Endothelial cell of umbilical vein (primary cell): ENCODE measurements at regions not wholly inside any gene's neighbourhood (a gene's known extent, or its start where the extent isn't known, plus 50 kb on each side); places are given as distances from the start of the nearest gene placed in this dataset.

ENCODE experiments used
- BruUV-seq: library from RNA; stranded (reverse); fragments of 400-500 nt; replicated peaks from 2 replicates; lab custom pipeline; 2021; lab: Mats Ljungman, UMichigan
- CTCF ChIA-PET: fragments of 300-600, 350-600 bp; sonication (Branson Sonifier 250); formaldehyde crosslinking; loops from one replicate; lab custom pipeline; 2021; ENCODE audit warnings: antibody characterized with exemption, inconsistent platforms; lab: Charles Lee
- POLR2A ChIA-PET: fragments of 300-600, 350-600 bp; sonication (Branson Sonifier 250); formaldehyde crosslinking; loops from one replicate; lab custom pipeline; 2021; ENCODE audit warnings: antibody characterized with exemption, inconsistent platforms; lab: Charles Lee
- DNase-seq: peaks from one replicate; pipeline ENCODE4 v3.0.0-alpha.2; 2011; ENCODE audit warnings: low read depth, low spot score
- FAIRE-seq: peaks from 2 replicates; lab custom pipeline; 2011; peaks lifted over from hg19 to GRCh38; lab: Jason Lieb, UNC
- H2AFZ ChIP-seq: 2 replicates; pipeline ENCODE4 v1.6.0; 2012; ENCODE audit warnings: low read depth, low read length, control low read depth, inconsistent platforms
- H3K27ac ChIP-seq: 2 replicates; pipeline ENCODE4 v1.5.1; 2011; ENCODE audit warnings: low read depth, mild to moderate bottlenecking, control low read depth, low read length, moderate library complexity; ENCODE audit not compliant: insufficient read depth
- H3K27me3 ChIP-seq, 2 experiments: 2 replicates each; pipeline versions ENCODE4 v1.6.0 to v1.6.1; 2011; ENCODE audit warnings: low read length in 2 of 2, mixed read lengths in 1 of 2; ENCODE audit not compliant: control insufficient read depth in 2 of 2, insufficient read depth in 2 of 2
- H3K36me3 ChIP-seq, 2 experiments: 2 replicates in 1 of 2; 3 replicates in 1 of 2; pipeline ENCODE4 v1.5.1; 2011; ENCODE audit warnings: low read length in 2 of 2, mild to moderate bottlenecking in 1 of 2, moderate library complexity in 1 of 2; ENCODE audit not compliant: control insufficient read depth in 2 of 2, insufficient read depth in 2 of 2; ENCODE audit errors: extremely low read depth in 1 of 2
- H3K4me1 ChIP-seq: 3 replicates; pipeline ENCODE4 v1.5.1; 2011; ENCODE audit warnings: mild to moderate bottlenecking, low read length; ENCODE audit not compliant: control insufficient read depth, insufficient read depth; ENCODE audit errors: extremely low read depth
- H3K4me2 ChIP-seq: 2 replicates; pipeline ENCODE4 v1.6.1; 2011; ENCODE audit warnings: low read length, control low read depth, mixed read lengths; ENCODE audit not compliant: insufficient read depth
- H3K4me3 ChIP-seq, 3 experiments: fragments of 200-600 bp in 1 of 3; sonication (generic), shearing (Covaris generic) in 1 of 3; replicated peaks in 1 of 3; 2 replicates each; pipeline ENCODE4 v1.5.1; 2011 to 2016; ENCODE audit warnings: control low read depth in 3 of 3, low read length in 3 of 3, mild to moderate bottlenecking in 2 of 3, inconsistent platforms in 1 of 3, low read depth in 1 of 3, moderate library complexity in 1 of 3; ENCODE audit not compliant: insufficient read depth in 1 of 3
- H3K79me2 ChIP-seq: 2 replicates; pipeline ENCODE4 v1.6.0; 2012; ENCODE audit warnings: low read length, inconsistent platforms; ENCODE audit not compliant: control insufficient read depth, insufficient read depth
- H3K9ac ChIP-seq: replicated peaks from 2 replicates; pipeline ENCODE3; 2011; ENCODE audit warnings: low read length, control low read depth; ENCODE audit not compliant: insufficient read depth; ENCODE audit errors: extremely low read depth
- H3K9me1 ChIP-seq: replicated peaks from 3 replicates; pipeline ENCODE4 v1.6.0; 2011; ENCODE audit warnings: mild to moderate bottlenecking, low read length; ENCODE audit not compliant: control insufficient read depth, insufficient read depth; ENCODE audit errors: extremely low read depth
- H3K9me3 ChIP-seq: replicated peaks from 2 replicates; pipeline ENCODE4 v1.5.1; 2012; ENCODE audit warnings: low read length, inconsistent platforms; ENCODE audit not compliant: control insufficient read depth, insufficient read depth
- H4K20me1 ChIP-seq: replicated peaks from 2 replicates; pipeline ENCODE3; 2011; ENCODE audit warnings: mild to moderate bottlenecking, low read length; ENCODE audit not compliant: control insufficient read depth, insufficient read depth; ENCODE audit errors: extremely low read depth
- CTCF ChIP-seq, 2 donors: IDR thresholded peaks; 1 replicate in 1 of 2; 2 replicates in 1 of 2; pipeline ENCODE4 v1.5.1; 2011; ENCODE audit warnings: low read length in 2 of 2, mild to moderate bottlenecking in 2 of 2, moderate library complexity in 2 of 2, control low read depth in 1 of 2, inconsistent platforms in 1 of 2, low read depth in 1 of 2; ENCODE audit not compliant: insufficient read depth in 1 of 2; ENCODE audit errors: extremely low read depth in 1 of 2
- EZH2 ChIP-seq: IDR thresholded peaks from 2 replicates; pipeline ENCODE4 v1.6.1; 2012; ENCODE audit warnings: borderline replicate concordance, low read depth, mild to moderate bottlenecking, moderate library complexity, low read length, inconsistent platforms; ENCODE audit not compliant: severe bottlenecking
- FOS ChIP-seq: IDR thresholded peaks from 2 replicates; pipeline ENCODE4 v1.6.1; 2011; ENCODE audit warnings: mild to moderate bottlenecking, low read length, moderate library complexity, borderline replicate concordance; ENCODE audit not compliant: insufficient read depth
- GATA2 ChIP-seq: IDR thresholded peaks from 2 replicates; pipeline ENCODE4 v1.7.0; 2011; ENCODE audit warnings: low read depth, mild to moderate bottlenecking, moderate library complexity, mixed read lengths, low read length; ENCODE audit not compliant: insufficient read length, insufficient read depth
- JUN ChIP-seq: IDR thresholded peaks from 2 replicates; pipeline ENCODE4 v1.6.1; 2011; ENCODE audit warnings: borderline replicate concordance, low read depth; ENCODE audit not compliant: insufficient read length, insufficient read depth
- MAX ChIP-seq: IDR thresholded peaks from 2 replicates; pipeline ENCODE4 v1.6.1; 2011; ENCODE audit not compliant: insufficient read depth, insufficient read length
- MYC ChIP-seq: IDR thresholded peaks from one replicate; pipeline ENCODE4 v1.6.1; 2011; ENCODE audit warnings: mild to moderate bottlenecking, low read depth, low read length
- POLR2A ChIP-seq: IDR thresholded peaks from 2 replicates; pipeline ENCODE4 v1.6.1; 2012; ENCODE audit warnings: low read depth, mild to moderate bottlenecking, control low read depth, low read length
- POLR2AphosphoS5 ChIP-seq: IDR thresholded peaks from 2 replicates; pipeline ENCODE4 v1.6.1; 2012; ENCODE audit warnings: low read depth, mild to moderate bottlenecking, control low read depth, low read length, moderate library complexity; ENCODE audit not compliant: insufficient read depth
- dilution Hi-C: fragments of 300-500 bp; cut with MboI; formaldehyde crosslinking; loops from one replicate; pipeline ENCODE4 v1.15.0; 2019; ENCODE audit warnings: low sequenced_read_pairs; ENCODE audit not compliant: extremely low pct_ligation_motif_present
- intact Hi-C: fragments of 100-400 bp; cut with micrococcal nuclease; formaldehyde crosslinking; loops from one replicate; pipeline ENCODE4 v1.10.0; 2022

GRCh38 chr4:10333942-10334341 is 123.3 kb downstream of the ZNF518B start:
- Histone ChIP-seq H3K27me3 (peaks cover 0 to 3% of the 10 kb centered on the region in 2 experiments), H3K9me1 (no peaks in the 10 kb centered on the region), H3K27ac (no peak overlapping the region), H3K36me3 (no peaks in the 10 kb centered on the region), H3K4me1 (no peaks in the 10 kb centered on the region), H3K79me2 (no peaks in the 10 kb centered on the region), H3K4me2 (no peak overlapping the region), H2AFZ (no peak overlapping the region), H4K20me1 (no peaks in the 10 kb centered on the region), H3K9ac (no peak overlapping the region), H3K4me3 (no peak overlapping the region), H3K9me3 (no peaks in the 10 kb centered on the region)
- BruUV-seq: no TSS peak
- FAIRE-seq (no peak), DNase-seq (no peak)
- ChIA-PET CTCF (no interaction called here), POLR2A (no interaction called here)
- intact Hi-C loops: no loop called here
- TF ChIP-seq EZH2 (no peak), JUN (no peak), GATA2 (no peak), FOS (no peak), MYC (no peak), CTCF (IDR thresholded peaks at IDR 0.05; ENCODE audit: extremely low read depth in 1 of 2, insufficient read depth in 1 of 2, low read depth in 1 of 2, low read length in 2 of 2) (no peak), MAX (no peak), POLR2A (no peak), POLR2AphosphoS5 (no peak)
- dilution Hi-C loops: no loop called here
